DND-41 (cell line): ENCODE measurements at regions not wholly inside any gene's neighbourhood (a gene's known extent, or its start where the extent isn't known, plus 50 kb on each side); places are given as distances from the start of the nearest gene placed in this dataset.

Experiments used
- ATAC-seq: fragments of 200-7000 bp; cut with Tn5 transposase; 3 replicates; pipeline ENCODE4 v1.9.1; 2021; ENCODE audit warnings: low read depth; ENCODE audit not compliant: insufficient read depth
- DNase-seq: peaks from one replicate; pipeline ENCODE4 v3.0.0-alpha.2; 2020
- H2AFZ ChIP-seq: 2 replicates; pipeline ENCODE4 v1.6.0; 2012; ENCODE audit warnings: low read depth, low read length
- H3K27ac ChIP-seq: 2 replicates; pipeline ENCODE4 v1.5.1; 2012; ENCODE audit warnings: low read length, inconsistent platforms
- H3K27me3 ChIP-seq: fragments of 200-600 bp; sonication (generic); 2 replicates; pipeline ENCODE4 v1.6.0; 2012; ENCODE audit warnings: low read length, mild to moderate bottlenecking, inconsistent platforms; ENCODE audit not compliant: insufficient read depth, poor library complexity
- H3K36me3 ChIP-seq: 2 replicates; pipeline ENCODE4 v1.5.1; 2012; ENCODE audit warnings: low read length, inconsistent platforms; ENCODE audit not compliant: insufficient read depth
- H3K4me1 ChIP-seq: 2 replicates; pipeline ENCODE4 v1.5.1; 2012; ENCODE audit warnings: mild to moderate bottlenecking, low read length; ENCODE audit not compliant: insufficient read depth
- H3K4me2 ChIP-seq: 2 replicates; pipeline ENCODE4 v1.6.0; 2012; ENCODE audit warnings: mild to moderate bottlenecking, moderate library complexity, low read length, inconsistent platforms; ENCODE audit not compliant: insufficient read depth
- H3K4me3 ChIP-seq, 2 experiments: fragments of 200-600 bp in 1 of 2; shearing (Covaris generic) in 1 of 2; 2 replicates each; pipeline ENCODE4 v1.5.1; 2012 to 2016; ENCODE audit warnings: inconsistent platforms in 2 of 2, low read length in 2 of 2, mild to moderate bottlenecking in 2 of 2, low read depth in 1 of 2, moderate library complexity in 1 of 2
- H3K79me2 ChIP-seq: 2 replicates; pipeline ENCODE4 v1.6.0; 2012; ENCODE audit warnings: low read length, inconsistent platforms; ENCODE audit not compliant: insufficient read depth
- H3K9ac ChIP-seq: 2 replicates; pipeline ENCODE4 v1.6.0; 2012; ENCODE audit warnings: low read depth, mild to moderate bottlenecking, inconsistent platforms, low read length, moderate library complexity
- H3K9me3 ChIP-seq: 2 replicates; pipeline ENCODE4 v1.5.1; 2012; ENCODE audit warnings: low read length, moderate library complexity, mild to moderate bottlenecking, inconsistent platforms; ENCODE audit not compliant: insufficient read depth, severe bottlenecking
- H4K20me1 ChIP-seq: 2 replicates; pipeline ENCODE4 v1.6.0; 2012; ENCODE audit warnings: low read length; ENCODE audit not compliant: insufficient read depth
- EZH2 ChIP-seq: IDR thresholded peaks from 3 replicates; pipeline ENCODE4 v1.6.1; 2012; ENCODE audit warnings: borderline replicate concordance, low read depth, mild to moderate bottlenecking, moderate library complexity, low read length, inconsistent platforms; ENCODE audit not compliant: severe bottlenecking
- TF ChIP-seq, protein P1 (sequence below): IDR thresholded peaks from 2 replicates; pipeline ENCODE4 v1.5.1; 2012; ENCODE audit warnings: borderline replicate concordance, low read length, moderate library complexity, mild to moderate bottlenecking; ENCODE audit not compliant: poor library complexity, severe bottlenecking; ENCODE audit errors: extremely low read depth

DNA sequence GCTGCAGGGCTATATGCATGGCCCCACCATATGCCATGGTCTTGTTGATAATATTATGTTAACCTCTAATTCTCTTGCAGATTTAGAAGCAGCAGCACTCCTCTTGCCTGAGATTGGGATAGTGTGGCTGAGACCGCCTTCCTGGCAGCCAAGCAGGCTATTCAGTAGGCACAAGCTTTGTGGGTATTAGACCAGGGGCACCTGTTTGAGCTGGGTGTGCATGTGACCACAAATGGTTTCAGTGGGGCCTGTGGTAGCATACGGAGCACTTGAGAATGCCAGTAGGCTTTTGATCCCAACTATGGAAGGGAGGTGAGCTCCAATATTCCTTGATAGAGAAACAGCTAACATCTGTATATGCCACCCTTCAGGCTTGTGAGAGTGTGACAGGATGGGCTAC lies 625.1 kb upstream of the NUDT12 start:
- H3K27me3 ChIP-seq: no peaks in the 10 kb centered on the region
- H2AFZ ChIP-seq: no peak overlapping the region
- DNase-seq (no peak), ATAC-seq (no peak)
- no peaks in the 10 kb centered on the region for H3K4me1 ChIP-seq
- H3K79me2 ChIP-seq: no peaks in the 10 kb centered on the region
- no peak overlapping the region for H3K27ac ChIP-seq
- H3K4me2 ChIP-seq: no peak overlapping the region
- H3K36me3 ChIP-seq: no peaks in the 10 kb centered on the region
- H4K20me1 ChIP-seq: no peaks in the 10 kb centered on the region
- TF ChIP-seq EZH2: no peak
- TF ChIP-seq, protein P1, sequence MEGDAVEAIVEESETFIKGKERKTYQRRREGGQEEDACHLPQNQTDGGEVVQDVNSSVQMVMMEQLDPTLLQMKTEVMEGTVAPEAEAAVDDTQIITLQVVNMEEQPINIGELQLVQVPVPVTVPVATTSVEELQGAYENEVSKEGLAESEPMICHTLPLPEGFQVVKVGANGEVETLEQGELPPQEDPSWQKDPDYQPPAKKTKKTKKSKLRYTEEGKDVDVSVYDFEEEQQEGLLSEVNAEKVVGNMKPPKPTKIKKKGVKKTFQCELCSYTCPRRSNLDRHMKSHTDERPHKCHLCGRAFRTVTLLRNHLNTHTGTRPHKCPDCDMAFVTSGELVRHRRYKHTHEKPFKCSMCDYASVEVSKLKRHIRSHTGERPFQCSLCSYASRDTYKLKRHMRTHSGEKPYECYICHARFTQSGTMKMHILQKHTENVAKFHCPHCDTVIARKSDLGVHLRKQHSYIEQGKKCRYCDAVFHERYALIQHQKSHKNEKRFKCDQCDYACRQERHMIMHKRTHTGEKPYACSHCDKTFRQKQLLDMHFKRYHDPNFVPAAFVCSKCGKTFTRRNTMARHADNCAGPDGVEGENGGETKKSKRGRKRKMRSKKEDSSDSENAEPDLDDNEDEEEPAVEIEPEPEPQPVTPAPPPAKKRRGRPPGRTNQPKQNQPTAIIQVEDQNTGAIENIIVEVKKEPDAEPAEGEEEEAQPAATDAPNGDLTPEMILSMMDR: no peak
- no peak overlapping the region for H3K4me3 ChIP-seq
- H3K9ac ChIP-seq: no peak overlapping the region
- H3K9me3 ChIP-seq: peaks cover 28% of the 10 kb centered on the region

DNA sequence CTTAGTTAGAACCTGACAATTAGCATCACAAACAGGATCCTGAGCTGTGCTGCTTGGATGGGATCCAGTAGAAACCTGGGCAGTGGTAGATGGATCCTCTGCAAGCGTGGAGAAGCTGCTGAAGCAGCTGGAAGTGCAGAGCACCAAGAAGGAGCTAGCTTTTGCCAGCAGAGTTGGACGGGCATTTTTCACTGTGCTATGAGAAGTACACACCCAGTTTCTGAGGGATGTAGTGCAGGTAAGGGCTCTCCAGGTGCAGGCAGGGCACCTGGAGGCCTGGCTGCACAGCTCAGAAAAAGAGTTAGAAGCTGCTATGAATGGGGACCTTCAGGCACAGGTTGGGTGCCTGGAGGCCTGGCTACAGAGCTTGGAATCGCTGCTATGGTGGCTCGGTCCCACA lies 623.9 kb upstream of the NUDT12 start:
- no peaks in the 10 kb centered on the region for H3K79me2 ChIP-seq
- no peaks in the 10 kb centered on the region for H3K4me1 ChIP-seq
- no peaks in the 10 kb centered on the region for H3K36me3 ChIP-seq
- no peak overlapping the region for H3K27ac ChIP-seq
- TF ChIP-seq, protein P1: no peak
- no peak for TF ChIP-seq EZH2
- no peak overlapping the region for H2AFZ ChIP-seq
- ATAC-seq: no peak
- peaks cover 28% of the 10 kb centered on the region for H3K9me3 ChIP-seq
- H3K4me3 ChIP-seq: no peak overlapping the region
- no peak for DNase-seq
- no peaks in the 10 kb centered on the region for H4K20me1 ChIP-seq
- no peak overlapping the region for H3K9ac ChIP-seq
- no peaks in the 10 kb centered on the region for H3K27me3 ChIP-seq
- H3K4me2 ChIP-seq: no peak overlapping the region

DNA sequence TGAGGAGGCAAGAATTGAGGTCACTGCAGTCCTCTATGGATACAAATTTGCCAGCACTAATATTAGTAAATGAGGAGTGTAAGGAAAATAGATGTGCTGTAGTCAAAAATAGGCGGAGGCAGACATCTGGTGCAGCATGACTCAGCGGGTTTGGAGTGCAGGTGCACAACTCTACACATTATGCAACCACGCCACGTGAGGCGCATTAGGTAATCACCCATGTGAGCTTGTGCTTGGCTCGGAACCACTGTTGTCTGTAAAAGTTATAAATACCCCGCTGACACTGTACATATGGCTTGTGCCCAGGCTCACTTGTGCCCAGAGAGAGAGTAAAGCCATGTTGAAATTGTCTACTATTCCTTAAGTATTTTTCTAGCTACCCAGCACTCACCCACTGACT lies 623.5 kb upstream of the NUDT12 start:
- Histone ChIP-seq H4K20me1 (no peaks in the 10 kb centered on the region), H3K9me3 (peaks cover 28% of the 10 kb centered on the region), H3K36me3 (no peaks in the 10 kb centered on the region), H3K9ac (no peak overlapping the region), H2AFZ (no peak overlapping the region), H3K4me2 (no peak overlapping the region), H3K4me1 (no peaks in the 10 kb centered on the region), H3K79me2 (no peaks in the 10 kb centered on the region), H3K4me3 (no peak overlapping the region), H3K27me3 (no peaks in the 10 kb centered on the region), H3K27ac (no peak overlapping the region)
- no peak for ATAC-seq
- DNase-seq: peak; percentile 41
- TF ChIP-seq, protein P1: no peak
- TF ChIP-seq EZH2: no peak

DNA sequence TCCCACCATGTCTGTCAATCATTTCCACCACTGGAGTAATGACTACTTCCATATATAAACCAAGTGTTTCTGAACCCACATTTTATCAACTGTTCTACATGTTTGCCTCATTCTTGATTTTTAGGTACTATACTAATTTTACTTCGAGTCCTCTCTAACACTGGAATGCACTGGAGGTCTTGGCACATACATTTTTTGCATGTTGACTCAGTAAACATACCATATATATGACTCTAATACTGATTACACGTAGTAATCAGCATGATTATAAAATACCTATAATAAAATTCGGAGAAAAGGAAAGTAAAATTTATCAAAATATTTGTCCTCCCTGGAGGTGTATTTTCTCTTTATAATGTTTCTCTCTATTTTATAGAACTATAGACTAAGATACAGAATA lies 621.7 kb upstream of the NUDT12 start:
- ATAC-seq (no peak), DNase-seq (no peak)
- Histone ChIP-seq H3K4me1 (no peaks in the 10 kb centered on the region), H2AFZ (no peak overlapping the region), H3K79me2 (no peaks in the 10 kb centered on the region), H3K4me2 (no peak overlapping the region), H3K4me3 (no peak overlapping the region), H4K20me1 (no peaks in the 10 kb centered on the region), H3K36me3 (no peaks in the 10 kb centered on the region), H3K9ac (no peak overlapping the region), H3K9me3 (peaks cover 43% of the 10 kb centered on the region), H3K27ac (no peak overlapping the region), H3K27me3 (no peaks in the 10 kb centered on the region)
- TF ChIP-seq, protein P1: no peak
- no peak for TF ChIP-seq EZH2
